PC-9 (cell line): ENCODE measurements at regions not wholly inside any gene's neighbourhood (a gene's known extent, or its start where the extent isn't known, plus 50 kb on each side); places are given as distances from the start of the nearest gene placed in this dataset.
"Not testable (repeated sequence)": the region's sequence is repeated elsewhere in the genome, so short reads cannot be mapped to it uniquely, and the experiment has no call there.

Source experiments
- BruUV-seq: library from RNA; stranded (reverse); fragments of 400-500 nt; replicated peaks from 2 replicates; lab custom pipeline; 2021; lab: Mats Ljungman, UMichigan
- CTCF ChIA-PET: fragments of 300-600 bp; sonication (Branson Sonifier 250); formaldehyde crosslinking; loops from one replicate; lab custom pipeline; 2022; ENCODE audit warnings: antibody characterized with exemption; lab: Charles Lee
- POLR2A ChIA-PET: fragments of 300-600 bp; sonication (Branson Sonifier 250); formaldehyde crosslinking; loops from one replicate; lab custom pipeline; 2022; ENCODE audit warnings: antibody characterized with exemption; ENCODE audit not compliant: unreplicated experiment; lab: Charles Lee
- DNase-seq, 2 experiments: peaks; one replicate each; pipeline versions ENCODE4 v3.0.0 to v3.0.0-alpha.2; 2015 to 2022; ENCODE audit warnings: mixed read lengths in 1 of 2
- H2AFZ ChIP-seq: fragments of 200-600 bp; sonication (generic); 2 replicates; pipeline ENCODE4 v1.8.1; 2017; ENCODE audit warnings: antibody characterized with exemption
- H3F3A ChIP-seq: fragments of 200-600 bp; sonication (generic); 2 replicates; pipeline ENCODE4 v1.8.1; 2017; ENCODE audit warnings: antibody characterized with exemption, mild to moderate bottlenecking, low read depth; ENCODE audit not compliant: insufficient read depth
- H3K27ac ChIP-seq: fragments of 200-600 bp; sonication (generic); 2 replicates; pipeline ENCODE4 v1.6.1; 2016; ENCODE audit warnings: mixed run types
- H3K27me3 ChIP-seq: fragments of 200-600 bp; sonication (generic); 2 replicates; pipeline ENCODE4 v1.6.1; 2016; ENCODE audit warnings: low read depth, mixed run types; ENCODE audit not compliant: insufficient read depth
- H3K36me3 ChIP-seq: fragments of 200-600 bp; sonication (generic); 2 replicates; pipeline ENCODE4 v1.6.1; 2016; ENCODE audit warnings: low read depth, mixed run types
- H3K4me1 ChIP-seq: fragments of 200-600 bp; sonication (generic); replicated peaks from 2 replicates; pipeline ENCODE4 v1.6.1; 2016; ENCODE audit warnings: mixed run types; ENCODE audit not compliant: insufficient read depth
- H3K4me2 ChIP-seq: fragments of 200-600 bp; sonication (generic); 2 replicates; pipeline ENCODE4 v1.6.1; 2017; ENCODE audit warnings: mixed run types
- H3K4me3 ChIP-seq: fragments of 200-600 bp; sonication (generic); 2 replicates; pipeline ENCODE4 v1.6.1; 2016; ENCODE audit warnings: mixed run types
- H3K79me2 ChIP-seq: fragments of 200-600 bp; sonication (generic); 2 replicates; pipeline ENCODE4 v1.6.1; 2017; ENCODE audit warnings: low read depth, mixed run types
- H3K9me2 ChIP-seq: fragments of 200-600 bp; sonication (generic); 2 replicates; pipeline ENCODE4 v1.8.1; 2017; ENCODE audit warnings: mild to moderate bottlenecking; ENCODE audit not compliant: insufficient read depth
- H3K9me3 ChIP-seq: fragments of 200-600 bp; sonication (generic); 2 replicates; pipeline ENCODE4 v1.8.1; 2016; ENCODE audit warnings: low read depth; ENCODE audit not compliant: insufficient read depth
- H4K20me1 ChIP-seq: fragments of 200-600 bp; sonication (generic); 2 replicates; pipeline ENCODE4 v1.8.1; 2017; ENCODE audit not compliant: insufficient read depth
- EZH2 ChIP-seq: fragments of 200-600 bp; sonication (generic); IDR thresholded peaks from 2 replicates; pipeline ENCODE4 v1.8.0; 2017; ENCODE audit warnings: antibody characterized with exemption, low read depth
- intact Hi-C: fragments of 100-400 bp; cut with micrococcal nuclease; formaldehyde crosslinking; loops from one replicate; pipeline ENCODE4 v1.10.0; 2022; ENCODE audit not compliant: unreplicated experiment
- TF ChIP-seq, protein P1 (sequence below): fragments of 200-600 bp; sonication (generic); conservative IDR thresholded peaks from 2 replicates; pipeline ENCODE4 v1.6.1; 2017; ENCODE audit warnings: mixed run types, antibody characterized with exemption, mild to moderate bottlenecking, moderate library complexity

DNA sequence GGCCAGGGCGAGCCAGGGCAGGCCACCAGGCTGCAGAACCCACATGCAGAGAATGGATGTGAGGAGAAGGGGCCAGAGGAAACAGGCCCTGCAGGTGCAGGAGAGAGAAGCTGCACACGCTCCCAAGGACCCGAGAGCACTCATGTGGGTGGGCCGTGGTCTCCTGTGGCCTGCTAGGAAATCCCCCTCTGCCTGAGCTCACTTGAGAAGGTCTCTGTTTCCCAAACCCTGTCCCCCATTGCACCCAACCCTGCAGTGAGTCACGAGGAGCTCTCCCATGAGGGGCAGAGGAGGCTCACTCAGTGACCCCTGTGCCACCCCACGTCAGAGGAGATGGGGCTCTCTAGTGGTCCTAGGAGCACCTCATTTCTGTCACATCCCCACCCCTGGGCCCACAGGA is 111.1 kb downstream of the KLF13 start:
- H3K4me2 ChIP-seq, result no peak overlapping the region
- BruUV-seq, result no TSS peak
- TF ChIP-seq, protein P1, sequence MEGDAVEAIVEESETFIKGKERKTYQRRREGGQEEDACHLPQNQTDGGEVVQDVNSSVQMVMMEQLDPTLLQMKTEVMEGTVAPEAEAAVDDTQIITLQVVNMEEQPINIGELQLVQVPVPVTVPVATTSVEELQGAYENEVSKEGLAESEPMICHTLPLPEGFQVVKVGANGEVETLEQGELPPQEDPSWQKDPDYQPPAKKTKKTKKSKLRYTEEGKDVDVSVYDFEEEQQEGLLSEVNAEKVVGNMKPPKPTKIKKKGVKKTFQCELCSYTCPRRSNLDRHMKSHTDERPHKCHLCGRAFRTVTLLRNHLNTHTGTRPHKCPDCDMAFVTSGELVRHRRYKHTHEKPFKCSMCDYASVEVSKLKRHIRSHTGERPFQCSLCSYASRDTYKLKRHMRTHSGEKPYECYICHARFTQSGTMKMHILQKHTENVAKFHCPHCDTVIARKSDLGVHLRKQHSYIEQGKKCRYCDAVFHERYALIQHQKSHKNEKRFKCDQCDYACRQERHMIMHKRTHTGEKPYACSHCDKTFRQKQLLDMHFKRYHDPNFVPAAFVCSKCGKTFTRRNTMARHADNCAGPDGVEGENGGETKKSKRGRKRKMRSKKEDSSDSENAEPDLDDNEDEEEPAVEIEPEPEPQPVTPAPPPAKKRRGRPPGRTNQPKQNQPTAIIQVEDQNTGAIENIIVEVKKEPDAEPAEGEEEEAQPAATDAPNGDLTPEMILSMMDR, result no peak
- TF ChIP-seq EZH2, result no peak

DNA sequence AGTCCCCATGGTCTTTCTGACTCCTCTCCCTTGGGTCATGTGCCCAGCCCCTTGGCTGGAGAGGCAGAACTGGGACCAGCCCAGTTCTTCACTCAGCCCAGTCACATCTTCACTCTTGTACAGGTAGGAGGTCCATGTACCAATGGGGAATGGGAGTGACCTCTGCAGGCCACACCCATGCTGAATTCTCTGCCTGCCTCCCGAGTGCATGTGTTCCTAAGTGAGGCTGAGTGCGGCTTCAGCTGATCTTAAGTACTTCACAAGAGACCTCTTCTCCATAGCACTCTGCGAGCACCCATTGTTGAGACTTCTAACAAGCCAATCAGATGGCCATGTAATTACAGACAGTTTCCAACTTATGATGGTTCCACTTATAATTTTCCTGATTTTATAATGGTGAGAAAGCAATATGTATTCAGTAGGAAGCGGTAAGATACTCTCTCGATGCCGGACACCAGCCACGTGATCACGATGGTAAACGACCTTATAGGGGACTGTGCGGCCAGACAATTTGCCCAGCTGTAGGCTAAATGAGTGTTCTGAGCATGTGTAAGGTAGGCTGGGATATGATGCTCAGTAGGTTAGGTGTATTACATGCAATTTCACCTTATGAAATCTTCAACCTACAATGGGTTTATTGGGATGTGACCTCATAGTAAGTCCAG is 112.1 kb downstream of the KLF13 start:
- no peaks in the 10 kb centered on the region for H4K20me1 ChIP-seq
- ChIA-PET CTCF (no interaction called here), POLR2A (no interaction called here)
- no peaks in the 10 kb centered on the region for H3F3A ChIP-seq
- H3K27ac ChIP-seq, result no peak overlapping the region
- DNase-seq, result no peak
- H3K4me2 ChIP-seq, result no peak overlapping the region
- BruUV-seq, result no TSS peak
- intact Hi-C loops, result no loop called here
- peaks cover 19% of the 10 kb centered on the region for H3K27me3 ChIP-seq
- no peaks in the 10 kb centered on the region for H3K79me2 ChIP-seq
- no peak overlapping the region for H3K4me3 ChIP-seq
- H3K36me3 ChIP-seq, result no peaks in the 10 kb centered on the region
- no peaks in the 10 kb centered on the region for H3K4me1 ChIP-seq
- no peaks in the 10 kb centered on the region for H3K9me2 ChIP-seq
- no peaks in the 10 kb centered on the region for H3K9me3 ChIP-seq
- H2AFZ ChIP-seq, result no peak overlapping the region
- TF ChIP-seq, protein P1, result no peak
- TF ChIP-seq EZH2, result no peak

More for the DNA sequence above, 111.1 kb downstream of the KLF13 start:
- no peaks in the 10 kb centered on the region for H3K4me1 ChIP-seq
- H4K20me1 ChIP-seq, result no peaks in the 10 kb centered on the region
- DNase-seq, result no peak
- POLR2A ChIA-PET, result no interaction called here
- no peaks in the 10 kb centered on the region for H3F3A ChIP-seq
- H3K27ac ChIP-seq, result no peak overlapping the region
- H3K79me2 ChIP-seq, result no peaks in the 10 kb centered on the region
- H3K36me3 ChIP-seq, result no peaks in the 10 kb centered on the region
- H3K9me2 ChIP-seq, result no peaks in the 10 kb centered on the region
- intact Hi-C loops, result no loop called here
- CTCF ChIA-PET, result no interaction called here
- peaks cover 27% of the 10 kb centered on the region for H3K27me3 ChIP-seq
- H2AFZ ChIP-seq, result no peak overlapping the region
- no peaks in the 10 kb centered on the region for H3K9me3 ChIP-seq
- no peak overlapping the region for H3K4me3 ChIP-seq

DNA sequence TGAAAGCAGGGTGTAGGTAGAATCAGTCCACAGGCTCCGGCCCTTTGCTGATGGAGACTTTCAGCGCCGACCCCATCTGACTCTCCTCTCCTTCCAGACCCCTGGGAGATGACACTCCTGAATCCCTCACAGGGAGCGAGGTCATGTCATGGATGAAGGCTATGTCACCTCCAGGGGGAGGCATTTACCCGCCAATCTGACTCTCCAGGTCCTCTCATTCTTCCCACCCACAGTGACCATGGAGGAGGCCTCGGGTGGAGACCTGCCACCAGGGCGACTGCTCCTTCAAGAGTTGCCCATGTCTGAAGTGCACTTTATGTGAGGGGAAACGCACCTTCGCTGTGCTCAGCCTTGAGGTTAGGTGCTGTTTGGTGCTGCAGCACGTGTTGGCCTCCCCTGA is 112.7 kb downstream of the KLF13 start:
- Histone ChIP-seq H3K4me1 (no peaks in the 10 kb centered on the region), H3K4me2 (no peak overlapping the region), H2AFZ (no peak overlapping the region), H3K4me3 (no peak overlapping the region), H3K9me3 (no peaks in the 10 kb centered on the region), H3K79me2 (no peaks in the 10 kb centered on the region), H3K27ac (no peak overlapping the region), H3K36me3 (no peaks in the 10 kb centered on the region), H3K9me2 (no peaks in the 10 kb centered on the region), H4K20me1 (no peaks in the 10 kb centered on the region), H3F3A (no peaks in the 10 kb centered on the region), H3K27me3 (peaks cover 13% of the 10 kb centered on the region)
- no peak for DNase-seq
- intact Hi-C loops, result no loop called here
- ChIA-PET POLR2A (no interaction called here), CTCF (no interaction called here)
- TF ChIP-seq, protein P1, result no peak
- no TSS peak for BruUV-seq

DNA sequence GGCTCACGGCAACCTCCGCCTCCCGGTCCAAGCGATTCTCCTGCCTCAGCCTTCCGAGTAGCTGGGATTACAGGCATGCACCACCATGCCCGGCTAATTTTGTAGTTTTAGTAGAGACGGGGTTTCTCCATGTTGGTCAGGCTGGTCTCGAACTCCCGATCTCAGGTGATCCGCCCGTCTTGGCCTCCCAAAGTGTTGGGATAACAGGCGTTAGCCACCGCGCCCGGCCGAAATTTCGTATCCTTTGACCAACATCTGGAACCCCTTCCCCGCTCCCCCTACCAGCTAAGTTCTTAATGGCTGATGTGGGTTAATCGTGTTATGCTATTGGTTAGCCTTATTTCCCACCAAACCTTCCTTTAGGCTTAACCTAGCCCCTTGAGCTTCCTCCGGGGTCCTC is 113.6 kb downstream of the KLF13 start:
- H3K36me3 ChIP-seq, BruUV-seq, H2AFZ ChIP-seq, H3K27ac ChIP-seq, H4K20me1 ChIP-seq, H3K4me3 ChIP-seq, H3K4me2 ChIP-seq, POLR2A ChIA-PET, H3K4me1 ChIP-seq, H3F3A ChIP-seq, DNase-seq, H3K9me2 ChIP-seq, H3K79me2 ChIP-seq, CTCF ChIA-PET, H3K9me3 ChIP-seq, intact Hi-C loops, H3K27me3 ChIP-seq: not testable (repeated sequence)
